ENCODE measurements at regions not wholly inside any gene's neighbourhood (a gene's known extent, or its start where the extent isn't known, plus 50 kb on each side); places are given as distances from the start of the nearest gene placed in this dataset.

GRCh38 chr16:52925143-52925542 lies 127.6 kb downstream of the CHD9NB start:
- Histone ChIP-seq H3K27ac (no peak overlapping the region), H4K20me1 (ENCODE audit: insufficient read depth) (no peaks in the 10 kb centered on the region), H3F3A (ENCODE audit: insufficient read depth, low read depth) (no peaks in the 10 kb centered on the region), H3K27me3 (ENCODE audit: insufficient read depth, low read depth) (0 out of 2 replicates have a peak, but pooled peaks cover 8% of the 10 kb centered on the region), H3K4me2 (no peak overlapping the region), H3K36me3 (ENCODE audit: low read depth) (no peaks in the 10 kb centered on the region), H3K9me3 (ENCODE audit: insufficient read depth, low read depth) (no peaks in the 10 kb centered on the region), H3K79me2 (ENCODE audit: low read depth) (no peaks in the 10 kb centered on the region), H3K9me2 (ENCODE audit: insufficient read depth) (no peaks in the 10 kb centered on the region), H2AFZ (no peak overlapping the region), H3K4me1 (replicated peaks; ENCODE audit: insufficient read depth) (no peaks in the 10 kb centered on the region), H3K4me3 (no peak overlapping the region)
- intact Hi-C loops (cut with micrococcal nuclease; ENCODE audit: unreplicated experiment): no loop called here
- TF ChIP-seq CTCF (conservative IDR thresholded peaks at IDR 0.05) (no peak), EZH2 (IDR thresholded peaks at IDR 0.05; ENCODE audit: low read depth) (no peak)
- no TSS peak for BruUV-seq (replicated peaks)
- no peak for DNase-seq
- POLR2A ChIA-PET (ENCODE audit: unreplicated experiment): no interaction called here
- CTCF ChIA-PET: no interaction called here

- Histone ChIP-seq H3K9me2 (ENCODE audit: insufficient read depth) (no peaks in the 10 kb centered on the region), H3K4me3 (no peak overlapping the region), H4K20me1 (ENCODE audit: insufficient read depth) (no peaks in the 10 kb centered on the region; the same call in 1 of the 2 replicates), H3K9me3 (ENCODE audit: insufficient read depth, low read depth) (no peaks in the 10 kb centered on the region), H3F3A (ENCODE audit: insufficient read depth, low read depth) (no peaks in the 10 kb centered on the region), H3K4me2 (no peak overlapping the region), H3K27ac (no peak overlapping the region), H3K79me2 (ENCODE audit: low read depth) (no peaks in the 10 kb centered on the region), H3K36me3 (ENCODE audit: low read depth) (no peaks in the 10 kb centered on the region), H3K4me1 (replicated peaks; ENCODE audit: insufficient read depth) (no peaks in the 10 kb centered on the region), H3K27me3 (ENCODE audit: insufficient read depth, low read depth) (0 out of 2 replicates have a peak, but pooled peaks cover 8% of the 10 kb centered on the region), H2AFZ (no peak overlapping the region)
- TF ChIP-seq CTCF (conservative IDR thresholded peaks at IDR 0.05) (no peak), EZH2 (IDR thresholded peaks at IDR 0.05; ENCODE audit: low read depth) (no peak)
- DNase-seq: no peak
- ChIA-PET POLR2A (ENCODE audit: unreplicated experiment) (no interaction called here), CTCF (no interaction called here)
- no TSS peak for BruUV-seq (replicated peaks)
- intact Hi-C loops (cut with micrococcal nuclease; ENCODE audit: unreplicated experiment): no loop called here
Measured at GRCh38 chr16:52924162-52924561, 128.5 kb downstream of the CHD9NB start.

GRCh38 chr16:52921104-52921503 lies 131.6 kb downstream of the CHD9NB start:
- Histone ChIP-seq H3K27me3 (ENCODE audit: insufficient read depth, low read depth) (peaks cover 29% of the 10 kb centered on the region), H4K20me1 (ENCODE audit: insufficient read depth) (no peaks in the 10 kb centered on the region; the same call in 1 of the 2 replicates), H3K9me3 (ENCODE audit: insufficient read depth, low read depth) (no peaks in the 10 kb centered on the region), H3F3A (ENCODE audit: insufficient read depth, low read depth) (no peaks in the 10 kb centered on the region), H3K79me2 (ENCODE audit: low read depth) (no peaks in the 10 kb centered on the region), H2AFZ (no peak overlapping the region), H3K9me2 (ENCODE audit: insufficient read depth) (no peaks in the 10 kb centered on the region), H3K4me3 (no peak overlapping the region), H3K4me2 (no peak overlapping the region), H3K4me1 (replicated peaks; ENCODE audit: insufficient read depth) (no peaks in the 10 kb centered on the region), H3K36me3 (ENCODE audit: low read depth) (no peaks in the 10 kb centered on the region), H3K27ac (no peak overlapping the region)
- BruUV-seq (replicated peaks): no TSS peak
- CTCF ChIA-PET: no interaction called here
- no peak for DNase-seq
- TF ChIP-seq EZH2 (IDR thresholded peaks at IDR 0.05; ENCODE audit: low read depth) (no peak), CTCF (conservative IDR thresholded peaks at IDR 0.05) (no peak)
- POLR2A ChIA-PET (ENCODE audit: unreplicated experiment): no interaction called here
- intact Hi-C loops (cut with micrococcal nuclease; ENCODE audit: unreplicated experiment): no loop called here

Data from PC-9 (cell line).